HG03066 (cell line): ENCODE measurements at regions not wholly inside any gene's neighbourhood (a gene's known extent, or its start where the extent isn't known, plus 50 kb on each side); places are given as distances from the start of the nearest gene placed in this dataset.

Experiments used
- ATAC-seq: cut with Tn5 transposase; IDR thresholded peaks from one replicate; pipeline ENCODE4 v1.9.1; 2021; ENCODE audit warnings: low read depth; ENCODE audit not compliant: unreplicated experiment

- no peak for ATAC-seq
Measured at GRCh38 chr12:42824327-42824726, 234.8 kb upstream of the PRICKLE1 start.

- ATAC-seq, result no peak
Measured at GRCh38 chr12:42823679-42824078, 234.1 kb upstream of the PRICKLE1 start.

- ATAC-seq, result no peak
Measured at GRCh38 chr12:42819846-42820245, 230.3 kb upstream of the PRICKLE1 start.

GRCh38 chr12:42815068-42815467 is 225.5 kb upstream of the PRICKLE1 start:
- ATAC-seq, result no peak

- no peak for ATAC-seq
Measured at GRCh38 chr12:42812871-42813270, 223.3 kb upstream of the PRICKLE1 start.

GRCh38 chr12:42812086-42812485 is 222.5 kb upstream of the PRICKLE1 start:
- ATAC-seq, result no peak

GRCh38 chr12:42810006-42810405 is 220.5 kb upstream of the PRICKLE1 start:
- ATAC-seq, result no peak

- ATAC-seq, result no peak
Measured at GRCh38 chr12:42809226-42809625, 219.7 kb upstream of the PRICKLE1 start.

- no peak for ATAC-seq
Measured at GRCh38 chr12:42807766-42808165, 218.2 kb upstream of the PRICKLE1 start.

- ATAC-seq, result no peak
Measured at GRCh38 chr12:42807251-42807650, 217.7 kb upstream of the PRICKLE1 start.

GRCh38 chr12:42804928-42805327 is 215.4 kb upstream of the PRICKLE1 start:
- ATAC-seq, result no peak

- ATAC-seq, result no peak
Measured at GRCh38 chr12:42802785-42803189, 213.2 kb upstream of the PRICKLE1 start.

GRCh38 chr12:42801271-42801670 is 211.7 kb upstream of the PRICKLE1 start:
- ATAC-seq, result no peak

- no peak for ATAC-seq
Measured at GRCh38 chr12:42799966-42800365, 210.4 kb upstream of the PRICKLE1 start.

GRCh38 chr12:42798811-42799438 is 209.4 kb upstream of the PRICKLE1 start:
- no peak for ATAC-seq

- ATAC-seq, result no peak
Measured at GRCh38 chr12:42794806-42795205, 205.3 kb upstream of the PRICKLE1 start.

- ATAC-seq, result no peak
Measured at GRCh38 chr12:42793166-42793565, 203.6 kb upstream of the PRICKLE1 start.

GRCh38 chr12:42792265-42792664 is 202.7 kb upstream of the PRICKLE1 start:
- no peak for ATAC-seq

- ATAC-seq, result no peak
Measured at GRCh38 chr12:42791399-42791798, 201.9 kb upstream of the PRICKLE1 start.

GRCh38 chr12:42790761-42791151 is 201.2 kb upstream of the PRICKLE1 start:
- no peak for ATAC-seq

GRCh38 chr12:42789808-42790760 is 200.5 kb upstream of the PRICKLE1 start:
- no peak for ATAC-seq
